Adrenal gland (tissue), 5 donors: ENCODE measurements at regions not wholly inside any gene's neighbourhood (a gene's known extent, or its start where the extent isn't known, plus 50 kb on each side); places are given as distances from the start of the nearest gene placed in this dataset.

Source experiments
- CTCF ChIP-seq, 6 experiments: fragments of 450-650 bp in 4 of 6; fragments of 200-600 bp in 2 of 6; sonication (generic) in 1 of 6; IDR thresholded peaks; 1 replicate in 5 of 6; 2 replicates in 1 of 6; pipeline versions ENCODE4 v1.5.1 to v1.8.0; 2016 to 2021; ENCODE audit warnings: antibody characterized with exemption in 6 of 6, mild to moderate bottlenecking in 2 of 6, moderate library complexity in 1 of 6
- POLR2A ChIP-seq, 2 donors: fragments of 450-650 bp; IDR thresholded peaks; one replicate each; pipeline ENCODE4 v1.6.1; 2017; ENCODE audit warnings: antibody characterized with exemption in 2 of 2, mild to moderate bottlenecking in 2 of 2, moderate library complexity in 1 of 2
- donor health status: DM: no; HTN: no; CAD: no.

- TF ChIP-seq CTCF (IDR thresholded peaks at IDR 0.05) (no peak), POLR2A (IDR thresholded peaks at IDR 0.05) (no peak)
These were observed 181.6 kb upstream of the NOCT start for GRCh38 chr4:138833974-138834373.
